22Rv1 (cell line): ENCODE measurements at regions not wholly inside any gene's neighbourhood (a gene's known extent, or its start where the extent isn't known, plus 50 kb on each side); places are given as distances from the start of the nearest gene placed in this dataset.

Experiments used
- CTCF ChIP-seq: fragments of 450-650 bp; IDR thresholded peaks from 2 replicates; pipeline ENCODE4 v1.5.1; 2017; ENCODE audit warnings: mild to moderate bottlenecking
- ZFX ChIP-seq: fragments of 450-650 bp; IDR thresholded peaks from 2 replicates; pipeline ENCODE4 v1.6.1; 2017; ENCODE audit warnings: antibody characterized with exemption, borderline replicate concordance

GRCh38 chr4:79173186-79173585, 152.7 kb downstream of the NAA11 start:
- TF ChIP-seq CTCF (no peak), ZFX (no peak)
